ENCODE measurements at regions not wholly inside any gene's neighbourhood (a gene's known extent, or its start where the extent isn't known, plus 50 kb on each side); places are given as distances from the start of the nearest gene placed in this dataset.

GRCh38 chr7:31256506-31256905 lies 84.0 kb downstream of the NEUROD6 start:
- TF ChIP-seq, protein P1, sequence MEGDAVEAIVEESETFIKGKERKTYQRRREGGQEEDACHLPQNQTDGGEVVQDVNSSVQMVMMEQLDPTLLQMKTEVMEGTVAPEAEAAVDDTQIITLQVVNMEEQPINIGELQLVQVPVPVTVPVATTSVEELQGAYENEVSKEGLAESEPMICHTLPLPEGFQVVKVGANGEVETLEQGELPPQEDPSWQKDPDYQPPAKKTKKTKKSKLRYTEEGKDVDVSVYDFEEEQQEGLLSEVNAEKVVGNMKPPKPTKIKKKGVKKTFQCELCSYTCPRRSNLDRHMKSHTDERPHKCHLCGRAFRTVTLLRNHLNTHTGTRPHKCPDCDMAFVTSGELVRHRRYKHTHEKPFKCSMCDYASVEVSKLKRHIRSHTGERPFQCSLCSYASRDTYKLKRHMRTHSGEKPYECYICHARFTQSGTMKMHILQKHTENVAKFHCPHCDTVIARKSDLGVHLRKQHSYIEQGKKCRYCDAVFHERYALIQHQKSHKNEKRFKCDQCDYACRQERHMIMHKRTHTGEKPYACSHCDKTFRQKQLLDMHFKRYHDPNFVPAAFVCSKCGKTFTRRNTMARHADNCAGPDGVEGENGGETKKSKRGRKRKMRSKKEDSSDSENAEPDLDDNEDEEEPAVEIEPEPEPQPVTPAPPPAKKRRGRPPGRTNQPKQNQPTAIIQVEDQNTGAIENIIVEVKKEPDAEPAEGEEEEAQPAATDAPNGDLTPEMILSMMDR (IDR thresholded peaks at IDR 0.05; ENCODE audit: extremely low read depth, missing control alignments) = no peak
- no peak for DNase-seq (ENCODE audit: low spot score)

DNA sequence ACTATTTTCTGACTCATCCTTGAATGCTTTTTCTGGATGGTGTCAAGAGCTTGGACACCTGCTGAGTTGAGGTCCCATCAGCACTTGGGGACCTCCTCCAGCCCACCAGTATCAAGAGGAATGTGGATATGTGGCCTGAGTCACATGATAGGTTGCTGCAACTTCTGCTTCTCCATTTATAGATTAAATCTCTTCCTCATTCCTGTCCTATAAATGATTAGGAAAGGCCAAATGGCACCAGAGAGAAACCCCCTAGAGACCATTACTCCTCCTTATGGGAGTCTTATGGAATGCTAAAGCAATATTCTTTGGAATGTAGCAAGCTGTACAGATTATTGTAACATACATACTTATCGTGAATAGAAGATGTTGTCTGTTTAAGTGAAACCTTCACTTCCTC lies 85.6 kb downstream of the NEUROD6 start:
- DNase-seq (ENCODE audit: low spot score) = no peak
- TF ChIP-seq, protein P1 (IDR thresholded peaks at IDR 0.05; ENCODE audit: extremely low read depth, missing control alignments) = no peak

DNA sequence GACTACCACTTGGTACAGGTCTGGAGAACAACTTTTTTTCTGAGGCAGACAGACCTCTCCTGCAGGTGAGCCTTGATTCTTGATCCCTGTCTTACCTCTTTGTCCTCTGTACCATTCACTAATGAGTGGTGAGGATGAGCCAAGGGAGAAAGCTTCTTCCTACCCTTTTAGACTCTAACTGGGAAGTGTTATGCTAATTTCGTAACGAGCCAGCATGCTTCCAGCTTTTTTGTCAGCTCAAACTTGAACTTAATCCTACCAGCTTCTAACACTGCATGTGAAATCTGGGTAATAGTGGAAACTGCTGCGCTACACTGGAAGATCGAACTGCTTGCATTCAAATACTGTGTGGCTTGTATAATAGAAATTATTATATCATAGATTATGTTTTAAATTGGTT lies 87.0 kb downstream of the NEUROD6 start:
- DNase-seq (ENCODE audit: low spot score) = no peak

DNA sequence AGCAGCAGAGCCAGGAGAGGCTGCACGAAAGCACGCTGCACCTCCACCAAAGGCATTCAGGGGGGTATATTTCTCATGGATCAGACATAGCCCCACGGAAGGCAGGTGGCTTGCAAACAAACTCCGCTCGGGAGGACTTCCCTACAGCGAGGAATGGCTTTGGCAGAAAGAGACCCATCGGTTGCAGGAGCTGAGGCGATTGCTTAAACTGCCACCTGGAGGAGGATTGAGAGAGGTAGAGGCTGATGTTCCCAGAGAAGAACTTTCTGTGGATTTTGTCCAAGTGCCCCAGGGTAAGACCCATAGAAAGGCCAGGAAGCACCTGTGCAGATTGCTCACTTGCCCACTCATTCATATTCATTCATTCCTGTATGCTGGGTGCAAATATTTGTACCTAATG lies 89.1 kb downstream of the NEUROD6 start:
- no peak for DNase-seq (ENCODE audit: low spot score)
- TF ChIP-seq, protein P1 (IDR thresholded peaks at IDR 0.05; ENCODE audit: extremely low read depth, missing control alignments) = no peak

More for the DNA sequence above, 87.0 kb downstream of the NEUROD6 start:
- TF ChIP-seq, protein P1 (IDR thresholded peaks at IDR 0.05; ENCODE audit: extremely low read depth, missing control alignments) = no peak

GRCh38 chr7:31249671-31250070 lies 90.9 kb downstream of the NEUROD6 start:
- TF ChIP-seq, protein P1 (IDR thresholded peaks at IDR 0.05; ENCODE audit: extremely low read depth, missing control alignments) = no peak
- DNase-seq (ENCODE audit: low spot score) = no peak

GRCh38 chr7:31236868-31237267 lies 103.7 kb downstream of the NEUROD6 start:
- DNase-seq (ENCODE audit: low spot score) = no peak

DNA sequence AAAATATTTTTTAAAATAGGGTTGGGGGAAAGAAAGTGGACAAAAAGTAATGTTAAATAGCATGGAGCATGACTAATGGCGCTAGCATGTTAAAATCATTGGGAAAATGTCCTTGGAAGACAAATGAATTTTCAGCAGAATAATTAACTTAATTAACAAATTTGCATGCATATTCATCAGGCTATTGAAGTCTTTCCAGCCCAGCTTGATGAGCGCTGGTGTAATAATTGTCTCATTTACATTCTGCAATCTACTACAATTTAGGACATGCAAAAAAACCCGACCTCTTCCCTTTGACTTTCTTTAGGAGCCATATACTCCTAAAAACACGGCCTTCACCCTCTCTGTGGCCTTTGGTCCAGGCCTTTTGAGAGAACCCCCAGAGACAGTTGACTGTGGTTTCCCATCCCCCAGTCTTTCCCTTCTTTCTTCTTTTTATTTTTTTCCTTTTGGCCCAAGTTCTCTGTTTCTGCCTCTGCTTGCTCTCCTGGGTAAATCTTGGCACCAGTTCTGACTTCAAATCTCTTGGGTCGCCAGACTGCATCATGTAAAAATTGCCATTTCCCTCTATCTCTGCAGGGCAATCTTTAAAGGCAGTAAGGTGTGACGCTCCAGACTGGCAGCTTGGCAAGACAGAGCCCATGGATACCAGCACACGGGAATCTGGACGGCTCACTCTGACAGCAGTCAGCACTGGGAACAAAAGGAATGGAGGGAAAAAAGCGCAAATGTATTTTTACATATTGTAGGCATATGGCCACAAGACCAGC lies 105.5 kb downstream of the NEUROD6 start:
- DNase-seq (ENCODE audit: low spot score) = no peak
- TF ChIP-seq, protein P1 (IDR thresholded peaks at IDR 0.05; ENCODE audit: extremely low read depth, missing control alignments) = no peak

More at GRCh38 chr7:31236868-31237267, 103.7 kb downstream of the NEUROD6 start:
- TF ChIP-seq, protein P1 (IDR thresholded peaks at IDR 0.05; ENCODE audit: extremely low read depth, missing control alignments) = no peak
